ENCODE measurements at regions not wholly inside any gene's neighbourhood (a gene's known extent, or its start where the extent isn't known, plus 50 kb on each side); places are given as distances from the start of the nearest gene placed in this dataset.

GRCh38 chr1:238257018-238257621, 366.4 kb upstream of the ZP4 start:
- TF ChIP-seq CTCF (IDR thresholded peaks at IDR 0.05; ENCODE audit: insufficient read depth, low read length, poor library complexity, severe bottlenecking): no peak
- no peak for DNase-seq (ENCODE audit: low read depth)
- Histone ChIP-seq H3K27me3 (ENCODE audit: control insufficient read depth, insufficient read depth, low read length) (no peaks in the 10 kb centered on the region), H3K36me3 (ENCODE audit: control insufficient read depth, insufficient read depth, low read length) (no peaks in the 10 kb centered on the region), H3K4me3 (ENCODE audit: low read depth, low read length) (no peak overlapping the region)

GRCh38 chr1:238254935-238255334, 364.2 kb upstream of the ZP4 start:
- TF ChIP-seq CTCF (IDR thresholded peaks at IDR 0.05; ENCODE audit: insufficient read depth, low read length, poor library complexity, severe bottlenecking): no peak
- H3K36me3 ChIP-seq (ENCODE audit: control insufficient read depth, insufficient read depth, low read length): no peaks in the 10 kb centered on the region
- H3K27me3 ChIP-seq (ENCODE audit: control insufficient read depth, insufficient read depth, low read length): no peaks in the 10 kb centered on the region
- H3K4me3 ChIP-seq (ENCODE audit: low read depth, low read length): no peak overlapping the region
- no peak for DNase-seq (ENCODE audit: low read depth)

GRCh38 chr1:238252033-238252802, 361.5 kb upstream of the ZP4 start:
- Histone ChIP-seq H3K36me3 (ENCODE audit: control insufficient read depth, insufficient read depth, low read length) (no peaks in the 10 kb centered on the region), H3K4me3 (ENCODE audit: low read depth, low read length) (no peak overlapping the region), H3K27me3 (ENCODE audit: control insufficient read depth, insufficient read depth, low read length) (no peaks in the 10 kb centered on the region)
- DNase-seq (ENCODE audit: low read depth): peak; percentile 21
- peak; percentile 48 for TF ChIP-seq CTCF (IDR thresholded peaks at IDR 0.05; ENCODE audit: insufficient read depth, low read length, poor library complexity, severe bottlenecking)

- H3K27me3 ChIP-seq (ENCODE audit: control insufficient read depth, insufficient read depth, low read length): no peaks in the 10 kb centered on the region
- no peaks in the 10 kb centered on the region for H3K36me3 ChIP-seq (ENCODE audit: control insufficient read depth, insufficient read depth, low read length)
- TF ChIP-seq CTCF (IDR thresholded peaks at IDR 0.05; ENCODE audit: insufficient read depth, low read length, poor library complexity, severe bottlenecking): no peak
- no peak for DNase-seq (ENCODE audit: low read depth)
- no peak overlapping the region for H3K4me3 ChIP-seq (ENCODE audit: low read depth, low read length)
These were observed 357.6 kb upstream of the ZP4 start for GRCh38 chr1:238248356-238248755.

GRCh38 chr1:238242181-238242580, 351.5 kb upstream of the ZP4 start:
- no peak for DNase-seq (ENCODE audit: low read depth)
- TF ChIP-seq CTCF (IDR thresholded peaks at IDR 0.05; ENCODE audit: insufficient read depth, low read length, poor library complexity, severe bottlenecking): no peak

More at GRCh38 chr1:238242181-238242580, 351.5 kb upstream of the ZP4 start:
- Histone ChIP-seq H3K36me3 (ENCODE audit: control insufficient read depth, insufficient read depth, low read length) (no peaks in the 10 kb centered on the region), H3K27me3 (ENCODE audit: control insufficient read depth, insufficient read depth, low read length) (no peaks in the 10 kb centered on the region), H3K4me3 (ENCODE audit: low read depth, low read length) (no peak overlapping the region)

Measured in kidney epithelial cell (primary cell).